OCI-LY3 (cell line): ENCODE measurements at regions not wholly inside any gene's neighbourhood (a gene's known extent, or its start where the extent isn't known, plus 50 kb on each side); places are given as distances from the start of the nearest gene placed in this dataset.
"Not testable (repeated sequence)": the region's sequence is repeated elsewhere in the genome, so short reads cannot be mapped to it uniquely, and the experiment has no call there.

Experiments used
- EZH2phosphoT487 ChIP-seq: fragments of 200-600 bp; shearing (Covaris generic); IDR thresholded peaks from 2 replicates; pipeline ENCODE4 v1.6.1; 2018; ENCODE audit warnings: antibody characterized with exemption, mixed run types, low read depth
- TF ChIP-seq, protein P1 (sequence below): fragments of 200-600, 300-600 bp; sonication (generic); IDR thresholded peaks from 2 replicates; pipeline ENCODE4 v1.5.1; 2014; ENCODE audit warnings: antibody characterized with exemption, low read length, low read depth

DNA sequence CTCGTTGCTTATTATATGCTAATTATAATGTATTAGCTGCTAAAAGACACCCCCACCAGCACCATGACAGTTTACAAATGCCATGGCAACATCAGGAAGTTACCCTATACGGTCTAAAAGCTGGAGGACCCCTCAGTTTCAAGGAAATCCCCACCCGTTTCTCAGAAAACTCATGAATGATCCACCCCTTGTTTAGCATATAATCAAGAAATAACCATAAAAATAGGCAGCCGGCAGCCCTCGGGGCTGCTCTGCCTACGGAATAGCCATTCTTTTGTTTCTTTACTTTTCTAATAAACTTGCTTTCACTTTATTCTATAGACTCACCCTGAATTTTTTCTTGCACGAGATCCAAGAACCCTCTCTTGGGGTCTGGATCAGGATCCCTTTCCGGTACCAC is 437.4 kb upstream of the NRP1 start:
- TF ChIP-seq, protein P1, sequence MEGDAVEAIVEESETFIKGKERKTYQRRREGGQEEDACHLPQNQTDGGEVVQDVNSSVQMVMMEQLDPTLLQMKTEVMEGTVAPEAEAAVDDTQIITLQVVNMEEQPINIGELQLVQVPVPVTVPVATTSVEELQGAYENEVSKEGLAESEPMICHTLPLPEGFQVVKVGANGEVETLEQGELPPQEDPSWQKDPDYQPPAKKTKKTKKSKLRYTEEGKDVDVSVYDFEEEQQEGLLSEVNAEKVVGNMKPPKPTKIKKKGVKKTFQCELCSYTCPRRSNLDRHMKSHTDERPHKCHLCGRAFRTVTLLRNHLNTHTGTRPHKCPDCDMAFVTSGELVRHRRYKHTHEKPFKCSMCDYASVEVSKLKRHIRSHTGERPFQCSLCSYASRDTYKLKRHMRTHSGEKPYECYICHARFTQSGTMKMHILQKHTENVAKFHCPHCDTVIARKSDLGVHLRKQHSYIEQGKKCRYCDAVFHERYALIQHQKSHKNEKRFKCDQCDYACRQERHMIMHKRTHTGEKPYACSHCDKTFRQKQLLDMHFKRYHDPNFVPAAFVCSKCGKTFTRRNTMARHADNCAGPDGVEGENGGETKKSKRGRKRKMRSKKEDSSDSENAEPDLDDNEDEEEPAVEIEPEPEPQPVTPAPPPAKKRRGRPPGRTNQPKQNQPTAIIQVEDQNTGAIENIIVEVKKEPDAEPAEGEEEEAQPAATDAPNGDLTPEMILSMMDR = not testable (repeated sequence)
- TF ChIP-seq EZH2phosphoT487 = not testable (repeated sequence)
